Activated T-cell treated with anti-CD3 and anti-CD28 coated beads for 48 hours (primary cell): ENCODE measurements at regions not wholly inside any gene's neighbourhood (a gene's known extent, or its start where the extent isn't known, plus 50 kb on each side); places are given as distances from the start of the nearest gene placed in this dataset.

Source experiments
- DNase-seq: peaks from one replicate; pipeline ENCODE4 v3.0.0-alpha.2; 2020; ENCODE audit warnings: low read depth

DNA sequence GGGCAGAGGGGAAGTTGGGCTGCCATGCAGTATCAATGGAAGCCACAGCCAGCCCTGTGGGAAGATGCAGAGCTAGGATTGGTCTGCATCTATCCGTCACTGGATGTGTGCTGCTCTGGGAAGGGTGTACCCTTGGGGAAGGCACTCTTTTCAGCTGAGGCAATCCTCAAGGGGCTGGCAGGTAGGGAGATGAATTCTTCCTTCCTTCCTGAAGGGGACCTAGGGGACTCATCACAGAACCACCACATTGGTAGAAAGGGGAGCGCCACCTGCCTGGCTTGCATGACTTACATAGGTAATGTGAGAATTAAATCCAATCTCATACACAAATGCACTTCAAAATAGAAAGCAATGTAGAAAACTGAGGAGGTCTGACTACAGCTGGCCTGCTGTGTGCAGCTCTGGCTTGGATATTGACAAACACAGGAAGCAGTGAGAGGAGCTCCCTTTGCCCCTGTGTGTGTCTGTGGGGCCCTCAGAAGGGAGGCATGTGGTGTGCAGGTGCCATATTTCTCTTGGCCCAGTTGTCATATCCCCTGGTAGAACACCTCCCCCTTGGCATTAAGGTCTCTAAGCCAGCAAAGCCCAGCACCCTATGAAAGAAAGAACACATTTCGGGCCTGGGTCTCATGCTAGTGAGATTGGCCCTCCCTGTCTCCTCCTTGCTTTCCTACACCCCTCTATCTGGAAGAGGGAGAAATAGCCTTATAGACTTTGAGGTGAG, 260.3 kb upstream of the MOCS1 start:
- DNase-seq, result no peak

DNA sequence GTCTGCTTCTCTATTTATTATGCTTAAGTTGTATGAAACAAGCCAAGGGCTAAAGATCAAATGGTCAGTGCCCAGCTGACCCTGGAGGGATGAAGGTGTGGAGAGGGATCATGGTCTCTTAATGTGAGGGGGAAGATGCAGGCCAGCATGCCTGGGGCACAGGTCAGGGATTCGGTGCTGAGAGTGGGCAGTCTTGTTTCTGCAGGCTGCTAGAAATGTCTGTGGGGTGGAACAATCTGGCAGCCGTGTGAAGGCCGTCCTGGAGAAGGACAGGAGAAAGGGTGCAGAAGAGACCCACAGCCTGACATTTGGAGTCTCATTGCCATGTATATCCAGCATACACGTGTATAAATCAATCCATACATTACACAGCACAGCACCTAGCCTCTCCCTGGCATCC, 258.3 kb upstream of the MOCS1 start:
- DNase-seq, result no peak

DNA sequence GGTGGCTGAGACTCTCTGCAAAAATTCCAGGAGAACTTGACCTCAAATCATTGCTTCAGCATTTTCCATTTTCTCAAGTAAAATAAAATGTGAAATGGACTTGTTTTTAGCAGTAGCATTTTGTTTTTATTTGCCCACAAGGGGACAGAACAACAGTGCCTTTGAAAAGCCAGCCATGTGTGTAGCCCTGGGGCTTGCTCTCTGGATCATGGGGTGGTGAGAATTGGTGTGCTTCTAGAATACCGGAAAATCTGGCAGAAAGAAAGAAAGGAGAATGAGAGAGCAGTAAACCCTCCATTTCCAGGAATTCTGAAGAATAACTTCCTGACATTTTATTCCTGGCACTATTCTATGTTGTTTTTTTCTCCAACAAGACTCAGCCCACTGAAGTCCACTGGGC, 254.7 kb upstream of the MOCS1 start:
- DNase-seq, result no peak

DNA sequence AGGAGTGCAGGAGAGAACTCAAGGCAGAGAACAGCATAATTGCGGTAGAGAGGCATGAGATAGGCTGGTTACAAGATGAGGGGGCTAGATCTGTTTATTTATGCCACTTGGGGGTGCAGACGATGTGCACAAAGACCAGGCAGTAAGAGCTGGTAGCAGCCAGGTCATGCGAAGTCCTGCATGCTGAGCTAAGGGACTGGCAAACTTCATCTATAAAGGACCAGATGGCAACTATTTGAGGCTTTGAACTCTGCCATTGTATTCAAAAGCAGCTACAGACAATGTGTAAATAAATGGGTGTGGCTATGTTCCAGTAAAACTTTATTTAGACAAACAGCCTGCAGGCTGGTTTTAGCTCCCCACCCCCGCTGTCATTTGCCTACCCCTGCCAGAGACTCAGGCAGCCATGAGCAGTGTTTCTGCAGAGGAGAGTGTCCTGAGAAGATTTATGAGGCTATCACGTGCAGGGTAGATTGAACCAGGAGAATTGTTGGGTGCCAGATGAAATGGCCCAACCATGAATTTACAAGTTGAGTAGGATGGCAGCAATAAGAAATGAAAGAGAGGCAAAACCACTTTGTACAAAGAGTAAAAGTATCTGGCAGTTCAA, 253.4 kb upstream of the MOCS1 start:
- DNase-seq, result no peak

DNA sequence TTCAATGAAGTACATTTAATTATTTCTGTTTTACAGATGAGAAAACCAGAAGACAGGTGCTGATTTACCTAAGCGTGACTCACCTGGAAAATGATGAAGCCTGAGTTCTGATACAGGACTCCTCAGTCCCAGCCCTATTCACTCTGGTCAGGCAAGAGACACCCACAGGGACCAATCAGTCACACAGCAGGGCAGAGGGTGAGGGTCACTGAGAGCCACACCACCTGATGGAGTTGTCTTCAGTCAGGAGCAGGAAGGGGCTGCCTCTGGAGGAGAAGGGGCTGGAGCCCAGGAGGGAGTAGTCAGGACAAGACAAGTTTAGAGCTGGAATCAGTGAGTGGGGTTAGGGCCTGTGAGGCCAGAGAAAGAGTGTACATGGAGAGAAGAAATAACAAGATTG, 251.2 kb upstream of the MOCS1 start:
- DNase-seq, result no peak

DNA sequence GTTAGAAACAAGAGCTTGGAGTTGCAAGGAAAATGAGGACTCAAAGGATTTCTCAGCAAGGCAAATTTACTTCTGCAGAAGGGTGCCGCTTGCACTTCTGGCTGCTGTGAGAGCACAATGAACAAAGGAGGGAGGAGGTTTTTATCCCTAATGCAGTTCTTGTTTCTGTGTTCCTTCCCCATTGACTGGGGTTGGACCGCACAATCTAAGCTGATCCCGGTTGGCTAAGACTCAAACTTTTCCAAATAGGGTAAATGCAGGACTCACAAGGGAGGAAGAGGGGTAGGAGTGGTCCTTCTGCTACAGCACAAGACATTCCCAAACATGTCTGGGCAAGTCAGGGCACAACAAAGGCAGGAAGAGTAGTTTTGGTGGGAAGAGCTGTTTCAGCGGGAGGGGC, 249.6 kb upstream of the MOCS1 start:
- no peak for DNase-seq

DNA sequence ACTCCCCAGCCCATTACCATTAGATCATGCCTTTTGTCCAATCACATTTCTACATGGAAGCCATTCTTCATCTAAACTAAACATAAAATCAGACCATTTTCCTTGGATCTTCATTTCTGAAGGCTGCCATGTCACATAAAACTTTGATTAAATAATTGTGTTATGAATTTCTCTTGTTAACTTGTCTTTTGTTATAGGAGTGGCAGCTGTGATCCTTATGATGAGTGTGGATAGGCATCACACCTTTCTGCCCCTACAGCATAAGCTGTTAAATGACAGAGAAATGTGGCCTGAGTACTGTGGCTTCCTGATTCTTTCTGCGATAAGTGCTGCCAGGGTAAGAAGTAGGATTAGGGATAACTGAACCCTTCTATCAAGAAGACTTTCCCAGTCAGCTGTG, 247.1 kb upstream of the MOCS1 start:
- DNase-seq, result no peak

DNA sequence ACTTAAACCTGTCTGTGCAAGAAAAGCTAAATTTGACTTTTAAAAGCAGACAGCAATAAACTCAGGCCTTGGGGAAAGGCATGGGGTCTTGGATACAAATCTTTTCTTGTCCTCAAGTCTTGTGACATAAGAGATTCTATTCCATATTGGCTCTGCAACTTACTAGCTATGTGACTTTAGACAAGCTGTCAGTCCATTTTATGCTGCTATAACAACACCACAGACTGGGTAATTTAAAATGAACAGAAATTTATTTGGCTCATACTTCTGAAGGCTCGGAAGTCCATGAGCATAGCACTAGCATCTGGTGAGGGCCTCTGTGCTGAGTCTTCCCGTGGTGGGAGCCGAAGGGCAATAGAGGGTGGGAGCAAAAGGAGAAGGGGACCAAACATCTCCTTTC, 246.0 kb upstream of the MOCS1 start:
- DNase-seq, result no peak

DNA sequence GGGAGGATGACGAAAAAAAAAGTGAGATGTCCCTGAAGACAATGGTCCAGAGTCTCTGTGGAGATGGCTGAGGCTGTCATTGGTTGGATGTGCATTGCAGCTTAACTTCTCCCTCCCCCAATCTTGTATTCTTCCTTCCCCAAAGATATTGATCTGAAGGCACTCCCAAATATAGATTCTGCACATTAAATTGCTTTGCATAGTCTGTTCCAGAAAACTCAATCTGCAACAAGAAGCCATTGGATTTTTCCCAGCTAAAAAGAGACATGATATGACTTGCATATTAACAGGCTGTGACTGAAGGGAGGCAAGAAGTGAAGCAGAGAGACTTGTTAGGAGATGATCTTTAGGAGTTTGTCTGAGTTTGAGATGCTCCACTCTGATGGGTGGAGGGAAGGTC, 245.2 kb upstream of the MOCS1 start:
- no peak for DNase-seq

DNA sequence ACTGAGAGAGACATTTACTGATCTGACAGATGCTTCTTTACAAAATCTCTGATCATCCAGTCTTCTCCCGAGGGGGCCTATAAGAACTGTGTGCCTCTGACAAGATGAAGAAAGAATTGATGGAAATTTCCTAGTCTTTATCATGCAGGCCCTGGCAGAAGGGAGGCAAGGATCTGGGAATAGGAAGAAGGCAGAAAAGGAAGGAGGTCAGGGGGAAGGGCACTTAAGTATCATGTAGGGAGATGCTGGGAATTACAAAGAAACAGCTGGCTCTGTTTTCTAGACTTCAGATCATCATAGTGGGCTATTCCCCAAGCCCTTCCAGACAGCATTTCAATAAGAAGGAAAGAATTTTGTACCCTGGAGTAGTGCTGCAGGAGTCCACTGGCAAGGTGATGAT, 243.3 kb upstream of the MOCS1 start:
- DNase-seq, result no peak

DNA sequence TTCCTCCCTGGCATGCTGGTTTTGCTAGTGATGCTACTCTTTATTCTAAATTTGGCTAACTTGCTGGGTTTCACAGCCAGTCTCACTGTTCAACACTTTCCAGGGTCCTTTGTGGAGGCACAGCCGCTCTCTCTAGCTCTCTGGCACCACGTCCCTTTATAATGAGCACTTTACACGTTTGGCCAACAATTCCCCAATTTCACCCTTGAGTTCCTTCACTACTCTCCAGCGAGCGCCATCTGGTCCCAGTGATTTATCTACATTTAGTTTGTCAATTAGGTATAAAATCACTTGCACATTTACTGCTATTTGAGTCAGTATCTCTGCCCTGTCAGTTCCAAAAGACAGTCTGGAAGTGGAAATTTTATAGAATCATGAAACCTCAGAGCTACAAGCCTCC, 241.9 kb upstream of the MOCS1 start:
- no peak for DNase-seq

DNA sequence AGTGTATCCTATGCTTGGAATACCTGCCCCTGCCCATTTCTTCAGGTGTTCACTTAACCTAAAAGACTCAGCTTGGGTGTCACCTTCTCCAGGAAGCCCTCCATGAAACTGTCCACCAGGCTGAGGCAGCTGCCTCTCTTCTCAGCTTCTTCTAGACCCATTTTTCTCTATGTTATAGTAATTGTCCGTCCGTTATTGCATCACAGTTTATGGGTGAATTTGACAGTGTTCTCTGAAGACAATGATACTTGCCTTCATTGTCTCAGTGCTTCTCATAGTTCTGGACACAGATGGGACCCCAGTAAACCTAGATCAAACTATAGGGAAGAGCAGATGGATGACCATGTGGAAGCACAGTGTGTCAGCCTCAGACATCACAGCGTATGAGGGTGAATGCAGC, 238.0 kb upstream of the MOCS1 start:
- no peak for DNase-seq

DNA sequence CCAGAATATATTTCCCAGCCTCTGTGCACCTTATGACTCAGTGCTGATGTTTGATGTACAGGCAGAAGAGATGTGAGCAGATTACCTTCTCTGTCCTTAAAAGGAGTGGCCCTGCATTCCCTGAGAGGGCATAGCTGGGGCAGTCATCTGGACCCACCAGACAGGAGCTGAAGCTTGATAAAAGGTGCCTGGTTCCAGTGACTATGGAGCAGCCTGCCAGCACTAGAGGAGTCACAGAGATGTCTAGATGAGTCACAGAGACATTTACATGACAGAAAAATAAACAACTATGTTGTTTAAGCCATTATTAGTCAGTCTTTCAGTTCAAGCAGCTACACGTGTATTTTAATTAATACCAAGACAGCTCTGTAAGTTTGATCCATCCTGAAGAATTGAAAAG, 237.1 kb upstream of the MOCS1 start:
- DNase-seq, result no peak

DNA sequence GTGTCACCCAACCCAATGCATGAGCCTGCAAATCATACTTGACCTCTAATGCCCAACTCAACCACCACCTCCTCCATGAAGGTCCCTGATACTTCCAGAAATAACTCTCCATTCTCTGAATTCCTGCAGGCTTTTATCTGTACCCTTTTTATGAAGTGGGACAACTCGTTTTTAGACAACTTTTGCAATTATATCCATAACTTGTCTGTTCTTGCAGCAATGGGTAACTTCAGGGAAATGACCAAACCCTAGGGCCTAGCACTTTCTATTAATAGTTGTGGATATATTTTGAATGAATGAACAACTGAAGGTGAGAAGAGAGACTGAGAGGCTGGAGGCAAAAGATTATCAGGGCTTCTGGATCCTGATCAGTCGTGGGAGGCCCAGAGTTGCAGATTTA, 236.6 kb upstream of the MOCS1 start:
- DNase-seq, result no peak

DNA sequence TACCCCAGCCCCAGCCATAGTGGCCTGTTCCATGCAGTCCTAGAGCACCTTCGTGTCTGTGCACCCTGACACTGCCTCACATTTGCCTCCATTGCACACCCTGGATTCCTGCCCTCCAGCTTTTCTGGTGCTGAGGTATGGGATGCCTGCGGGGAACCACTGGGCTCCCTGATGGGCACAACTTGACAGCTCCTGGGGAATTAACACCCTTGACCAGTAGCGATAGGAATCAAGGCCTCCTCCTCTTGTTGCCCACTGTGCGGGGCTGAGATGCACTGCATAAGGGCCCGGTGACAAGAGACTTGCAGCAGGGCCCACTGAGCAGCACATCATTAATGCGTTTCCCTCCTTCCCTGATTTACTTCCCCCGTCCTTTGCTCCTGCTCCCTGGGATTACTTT, 235.6 kb upstream of the MOCS1 start:
- no peak for DNase-seq

DNA sequence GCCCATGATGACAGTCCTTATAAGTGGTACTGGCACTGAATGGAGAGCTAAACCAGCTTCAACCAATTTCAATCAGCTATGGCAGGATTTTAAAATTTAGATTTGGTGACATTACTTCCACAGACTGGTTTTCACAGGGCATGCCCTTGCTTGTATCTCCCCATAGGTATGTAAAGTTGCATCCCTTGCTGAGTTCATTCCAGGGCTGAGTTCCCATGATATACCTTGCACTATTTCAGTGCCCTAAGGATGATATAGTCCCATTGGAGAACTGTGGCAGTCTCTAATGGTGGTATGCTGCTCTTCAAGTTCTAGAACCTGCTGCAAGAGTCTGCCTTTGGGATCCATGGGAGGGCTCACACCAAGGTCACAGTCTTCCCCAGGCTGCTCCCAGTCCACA, 232.7 kb upstream of the MOCS1 start:
- DNase-seq, result no peak

DNA sequence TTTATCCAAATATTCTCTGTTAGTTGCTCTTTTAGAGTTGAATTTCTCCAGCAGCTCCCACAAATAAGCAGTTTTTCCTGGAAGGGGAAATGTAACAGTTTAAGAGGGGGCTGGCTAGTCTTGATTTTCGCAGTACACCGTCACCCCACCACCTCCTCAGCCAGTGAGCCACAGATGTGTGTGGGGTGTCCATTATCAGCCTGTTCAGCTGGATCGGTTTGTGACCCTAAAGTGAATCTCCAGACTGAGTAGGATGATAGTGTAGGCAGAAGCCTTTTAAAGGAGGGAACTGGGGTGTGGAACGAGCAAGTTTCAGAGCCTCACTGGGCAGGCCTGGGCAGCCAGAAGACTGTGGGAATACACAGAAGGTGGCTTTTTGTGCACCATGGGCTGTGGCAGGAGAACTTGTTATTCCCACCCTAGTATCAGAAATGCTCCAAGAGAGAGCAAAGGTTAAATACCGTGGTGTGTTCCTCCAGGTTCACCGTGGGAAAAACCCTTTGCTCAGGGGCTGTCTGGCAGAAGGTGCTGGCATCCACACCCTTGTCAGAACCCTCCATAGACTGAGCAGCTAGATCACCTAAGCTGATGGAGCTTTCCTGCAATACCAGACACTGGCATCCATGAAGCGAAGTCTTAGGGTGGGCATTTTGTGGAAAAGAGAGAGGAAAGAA, 230.9 kb upstream of the MOCS1 start:
- DNase-seq, result no peak

DNA sequence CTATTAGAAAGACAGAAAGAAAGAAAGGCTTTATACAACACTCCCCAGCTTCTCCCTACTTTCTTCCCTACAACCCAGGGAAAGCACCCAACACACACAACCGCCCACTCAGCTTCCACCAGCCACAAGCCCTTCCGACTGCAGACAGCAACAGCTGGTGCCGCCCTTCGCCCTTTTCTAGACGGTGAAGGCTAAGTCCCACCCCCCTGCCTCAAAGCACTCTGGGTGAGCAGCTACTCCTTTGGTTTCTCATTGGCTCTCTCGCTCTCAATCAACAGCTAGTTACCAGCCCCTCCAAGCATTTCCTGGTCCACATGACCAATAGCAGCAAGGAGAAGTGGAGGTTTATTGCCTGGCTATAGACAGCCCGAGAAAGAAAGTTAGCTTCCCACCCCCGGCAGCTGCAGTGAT, 230.1 kb upstream of the MOCS1 start:
- DNase-seq, result no peak

DNA sequence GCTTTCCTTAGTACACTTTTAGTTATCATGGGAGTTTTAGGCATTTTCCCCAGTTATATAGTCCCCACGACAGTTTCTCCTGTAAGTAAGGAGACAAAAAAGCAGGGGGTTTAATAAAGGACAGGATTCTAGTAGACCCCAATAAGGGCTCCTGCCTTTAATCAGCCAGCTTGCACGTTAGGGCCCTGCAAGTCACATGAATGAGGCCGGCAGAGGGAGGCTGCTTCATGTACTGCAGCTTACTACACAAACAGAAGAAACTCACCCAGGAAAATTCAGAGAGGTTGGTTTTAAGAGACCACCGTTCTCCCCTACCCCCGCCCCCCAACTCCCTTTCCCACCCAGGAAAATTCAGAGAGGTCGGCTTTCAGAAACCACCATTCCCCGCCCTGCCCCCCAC, 229.7 kb upstream of the MOCS1 start:
- no peak for DNase-seq

DNA sequence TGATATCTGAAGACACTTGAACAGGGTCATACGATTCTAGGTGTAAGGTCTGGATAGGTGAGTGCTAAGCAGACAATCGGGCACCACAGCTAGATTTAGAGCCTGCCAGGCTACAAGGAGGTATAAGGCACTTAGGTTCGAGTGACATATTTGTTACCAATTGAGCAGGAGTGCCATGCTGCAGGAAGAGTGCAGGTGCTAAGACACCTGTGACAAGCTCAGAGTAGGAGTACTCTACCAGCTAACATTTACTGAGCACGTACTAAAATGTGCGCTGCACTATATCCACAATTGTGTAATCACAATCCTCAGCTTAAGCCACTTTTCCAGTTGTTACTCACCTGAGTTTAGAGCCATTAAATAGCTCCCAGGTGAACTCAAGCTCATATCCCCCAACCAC, 227.8 kb upstream of the MOCS1 start:
- DNase-seq, result no peak

DNA sequence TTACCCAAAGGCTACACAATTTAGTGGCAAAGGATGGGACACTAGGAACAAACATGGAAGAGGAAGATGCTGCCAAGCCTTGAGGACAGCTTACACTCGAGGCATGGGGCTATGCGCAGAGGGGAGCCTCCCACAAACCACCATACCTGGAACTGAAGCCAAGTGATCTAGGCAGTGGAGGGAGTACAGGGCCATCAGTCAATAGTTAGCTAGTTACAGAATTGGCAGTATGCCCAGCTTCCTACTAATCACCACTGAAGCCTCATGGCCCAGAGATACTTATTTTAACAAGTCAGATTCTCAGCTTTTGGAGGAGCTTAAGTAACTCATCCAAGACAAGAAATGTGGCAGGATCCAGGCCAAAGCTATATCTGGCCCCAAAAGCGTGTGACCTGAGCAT, 226.6 kb upstream of the MOCS1 start:
- no peak for DNase-seq

DNA sequence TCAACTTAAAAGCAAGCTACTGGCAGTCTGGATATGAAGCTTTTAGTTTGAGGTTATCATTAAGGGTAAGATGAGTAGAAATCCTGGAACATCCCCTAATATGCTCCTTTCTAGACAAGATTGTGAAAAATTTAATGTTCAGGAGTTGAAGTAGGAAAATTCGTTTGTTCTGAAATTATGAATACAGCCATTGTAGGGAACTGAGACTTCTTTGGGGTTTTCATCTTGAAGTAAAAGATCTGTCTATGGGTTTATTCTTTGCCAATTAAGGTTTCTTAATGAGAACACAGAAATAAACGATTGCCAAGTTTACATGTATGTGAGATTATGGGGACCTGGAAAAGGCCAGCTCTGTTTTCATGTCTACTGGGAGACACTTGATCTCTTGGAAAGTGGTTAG, 225.6 kb upstream of the MOCS1 start:
- no peak for DNase-seq

DNA sequence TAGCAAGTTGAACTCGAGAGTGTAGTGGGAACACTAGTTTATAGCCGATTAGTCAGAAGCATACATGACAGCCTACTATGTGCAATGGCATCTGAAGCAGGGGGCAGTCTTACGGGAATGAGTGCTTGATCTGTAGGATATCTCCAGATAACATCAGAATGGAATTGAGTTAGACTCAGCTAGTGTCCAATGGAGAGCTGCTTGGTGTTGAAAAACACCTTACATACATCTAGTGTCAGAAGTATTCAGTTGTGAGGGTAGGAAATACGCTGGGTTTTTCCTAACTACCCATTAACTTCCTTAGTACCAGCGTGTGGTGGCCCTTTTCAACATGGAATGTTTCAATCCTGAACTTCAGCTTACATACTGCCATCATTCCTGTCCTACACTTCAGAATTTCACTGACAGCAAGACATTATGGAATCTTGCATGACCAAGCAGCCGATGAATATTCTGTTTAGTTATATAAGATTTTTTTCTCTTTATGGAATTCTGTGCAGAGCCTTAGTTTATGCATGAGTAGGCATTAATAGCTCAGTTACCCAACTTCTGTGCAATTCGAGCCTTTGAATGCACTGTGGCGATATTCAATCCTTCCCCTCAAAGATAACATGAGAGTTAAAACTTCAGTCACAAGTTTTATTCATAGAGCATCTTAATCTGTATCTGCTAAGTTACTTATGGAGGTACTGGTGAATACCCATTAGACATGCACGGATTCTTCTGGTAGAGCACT, 218.6 kb upstream of the MOCS1 start:
- DNase-seq, result no peak
